ENCODE measurements at regions not wholly inside any gene's neighbourhood (a gene's known extent, or its start where the extent isn't known, plus 50 kb on each side); places are given as distances from the start of the nearest gene placed in this dataset.
"Not testable (repeated sequence)": the region's sequence is repeated elsewhere in the genome, so short reads cannot be mapped to it uniquely, and the experiment has no call there.

DNA sequence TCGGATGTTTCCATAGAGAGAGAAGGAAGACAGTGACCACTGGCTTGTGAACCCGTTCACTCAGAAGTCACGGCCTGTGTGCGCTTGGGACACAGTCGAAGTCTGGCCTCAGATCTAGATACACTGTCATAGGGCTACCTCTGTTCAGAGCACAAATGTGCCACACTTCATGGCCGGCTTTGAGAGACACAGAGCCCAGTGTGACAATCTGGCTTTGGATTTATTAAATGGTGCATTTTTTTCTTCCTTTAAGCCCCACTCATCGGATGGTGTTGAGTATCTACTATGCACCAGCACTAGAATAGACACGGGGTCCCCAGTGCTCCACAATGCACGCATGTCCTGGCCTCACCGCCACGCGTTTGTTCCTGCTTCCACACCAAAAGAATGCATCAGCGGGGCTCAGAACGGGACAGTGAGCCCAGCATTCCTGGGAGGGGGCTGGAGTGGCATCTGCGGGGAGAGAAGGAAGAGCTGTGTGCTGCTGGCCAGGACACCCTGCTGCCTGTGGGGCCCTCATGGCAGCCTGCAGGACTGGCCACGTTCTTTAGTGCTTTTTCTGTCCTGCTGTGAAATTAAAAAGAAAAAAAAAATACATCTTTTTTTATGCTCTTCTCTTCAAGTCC lies 738.9 kb upstream of the SALL3 start:
- DNase-seq, result no peak

DNA sequence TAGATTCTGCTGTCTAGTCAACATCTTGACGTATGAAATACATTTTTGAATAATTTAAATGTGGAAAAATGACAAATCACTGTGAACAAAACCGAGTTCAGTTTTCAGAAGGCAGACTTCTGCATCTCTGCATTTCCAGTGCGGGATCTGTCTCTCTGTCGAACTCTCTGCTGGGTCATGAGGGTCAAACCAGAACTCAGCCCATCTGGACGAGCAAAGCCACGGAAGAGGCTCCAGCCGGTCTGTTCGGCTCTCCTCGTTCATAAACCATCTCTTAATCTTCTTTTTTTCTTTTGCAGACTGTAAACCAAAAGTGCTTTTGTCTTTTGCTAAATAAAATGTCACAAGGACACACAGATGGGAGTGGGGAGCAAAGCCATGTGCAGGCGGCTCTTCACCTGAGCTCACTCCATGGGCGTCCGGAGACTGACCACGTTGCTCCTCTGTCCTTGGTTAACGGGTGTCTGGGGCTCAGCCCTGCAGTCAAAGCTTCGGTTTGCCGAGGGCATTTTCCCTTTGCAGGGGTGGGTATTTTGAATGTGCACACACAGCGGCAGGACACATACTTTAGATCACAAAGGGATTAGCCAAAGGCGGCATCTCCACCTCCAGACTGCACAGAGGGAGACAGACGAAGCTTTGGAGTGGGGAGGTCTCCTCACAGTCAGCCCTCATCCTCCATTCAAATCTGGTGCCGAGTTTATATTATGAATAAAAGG lies 737.9 kb upstream of the SALL3 start:
- DNase-seq, result no peak

DNA sequence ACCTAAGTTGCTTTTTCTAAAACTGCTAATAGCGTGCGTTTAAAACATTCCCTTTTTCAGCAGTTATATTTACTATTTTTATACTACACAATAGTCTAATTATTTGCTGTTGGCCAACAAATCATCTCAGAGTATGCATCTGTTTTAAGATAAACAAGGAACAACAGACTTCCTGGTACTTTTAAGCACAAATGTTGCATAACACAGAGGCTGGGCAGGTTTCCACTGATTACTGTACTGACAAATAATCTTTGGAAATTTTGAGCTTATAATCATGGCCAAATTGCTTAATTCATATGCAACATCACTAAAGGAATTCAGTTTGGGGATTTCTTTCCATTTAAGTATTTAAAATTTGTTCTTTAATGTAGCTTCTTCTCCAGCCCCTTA lies 737.4 kb upstream of the SALL3 start:
- DNase-seq, result no peak

DNA sequence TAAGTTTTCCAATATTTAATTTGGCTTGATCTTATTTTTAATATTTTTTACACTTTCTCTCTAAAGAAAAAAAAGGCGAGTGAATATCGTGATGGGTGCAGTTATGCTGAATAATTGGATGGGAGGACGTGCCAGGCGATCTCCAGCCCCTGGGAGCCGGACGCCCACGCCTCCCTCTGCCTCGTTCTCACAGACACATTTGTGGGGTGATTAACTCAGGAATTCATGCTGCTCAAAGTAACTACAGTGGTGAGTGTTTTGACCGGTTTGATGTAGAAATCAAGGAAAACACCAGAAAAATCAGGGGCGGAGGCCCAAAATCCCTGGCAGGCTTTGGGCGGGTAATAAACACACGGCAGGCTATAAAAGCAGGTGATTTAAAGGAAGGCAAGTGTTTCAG lies 736.8 kb upstream of the SALL3 start:
- DNase-seq, result no peak

DNA sequence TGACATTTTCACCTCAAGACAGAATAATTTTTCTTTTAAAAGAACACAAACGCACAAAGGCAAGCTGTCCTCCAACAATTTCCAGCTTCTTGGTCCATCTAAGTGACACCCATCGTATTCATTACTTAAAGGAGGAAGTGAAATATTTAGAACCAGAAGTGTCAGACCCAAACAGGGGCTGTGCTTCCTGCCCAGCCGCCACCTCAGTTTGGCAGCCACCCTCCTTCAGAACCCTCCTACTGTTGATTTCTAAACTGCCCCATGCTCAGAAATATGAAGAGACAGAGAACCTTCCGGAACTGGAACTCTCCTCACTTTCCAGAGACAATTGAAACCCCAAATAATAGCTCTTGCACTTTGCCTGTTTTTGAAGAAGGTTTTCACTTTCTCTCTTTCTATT lies 734.8 kb upstream of the SALL3 start:
- no peak for DNase-seq

DNA sequence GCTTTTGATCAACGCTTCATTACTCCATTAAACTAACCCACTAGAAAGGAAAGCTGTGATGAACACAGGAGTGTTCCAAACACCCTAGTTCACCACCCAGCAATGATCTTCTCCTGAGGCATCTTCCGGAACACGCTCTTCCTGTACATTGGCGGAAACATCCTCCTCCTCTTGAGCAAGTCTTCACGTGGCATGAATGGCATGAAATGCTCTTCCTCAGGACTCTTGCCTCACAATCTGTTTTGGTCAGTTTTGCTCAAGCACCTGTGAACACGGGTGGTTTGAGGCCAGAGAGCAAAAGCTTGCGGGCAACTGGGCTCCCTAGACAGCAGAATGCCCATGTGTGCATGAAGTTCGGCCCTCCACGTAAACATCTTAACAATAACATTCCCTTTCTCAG lies 734.2 kb upstream of the SALL3 start:
- no peak for DNase-seq

DNA sequence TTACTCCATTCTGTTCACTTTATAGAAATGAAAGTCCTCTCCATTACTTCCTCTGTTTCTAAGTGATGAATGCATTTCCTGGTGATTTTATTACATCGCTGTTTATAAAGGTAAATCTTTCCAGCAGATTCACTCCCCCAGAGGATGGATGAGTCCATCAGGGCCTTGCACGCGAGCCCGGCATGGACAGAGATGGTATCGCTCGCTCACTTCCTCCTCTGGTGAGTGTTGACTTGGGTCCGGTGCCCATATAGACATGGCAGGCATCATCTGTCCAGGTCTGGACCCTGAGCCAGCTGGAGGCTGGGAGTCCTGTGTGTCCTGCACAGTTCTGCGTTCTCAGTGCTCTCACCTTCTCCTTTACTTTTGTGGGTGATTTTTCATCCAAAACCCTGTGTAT lies 733.6 kb upstream of the SALL3 start:
- DNase-seq, result no peak

DNA sequence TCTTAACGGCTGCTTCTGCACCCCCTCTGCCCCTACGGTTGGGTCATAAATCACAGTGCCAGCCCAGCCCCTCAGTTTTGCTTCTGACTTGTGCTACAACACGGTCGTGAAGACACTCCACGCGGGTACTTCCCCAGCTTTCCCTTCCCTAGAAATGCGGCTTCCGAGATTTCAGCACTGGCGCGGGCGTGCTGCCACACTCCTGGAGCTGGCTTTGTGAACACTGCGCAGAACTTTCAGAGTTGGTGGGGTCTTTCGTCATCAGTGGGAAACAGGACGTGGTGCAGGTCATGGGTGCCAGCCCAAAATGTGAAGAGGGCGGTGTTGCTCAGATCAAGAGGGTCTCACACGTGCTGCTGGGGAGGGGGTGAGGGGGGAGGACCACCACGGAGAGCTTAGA lies 733.0 kb upstream of the SALL3 start:
- DNase-seq, result no peak

DNA sequence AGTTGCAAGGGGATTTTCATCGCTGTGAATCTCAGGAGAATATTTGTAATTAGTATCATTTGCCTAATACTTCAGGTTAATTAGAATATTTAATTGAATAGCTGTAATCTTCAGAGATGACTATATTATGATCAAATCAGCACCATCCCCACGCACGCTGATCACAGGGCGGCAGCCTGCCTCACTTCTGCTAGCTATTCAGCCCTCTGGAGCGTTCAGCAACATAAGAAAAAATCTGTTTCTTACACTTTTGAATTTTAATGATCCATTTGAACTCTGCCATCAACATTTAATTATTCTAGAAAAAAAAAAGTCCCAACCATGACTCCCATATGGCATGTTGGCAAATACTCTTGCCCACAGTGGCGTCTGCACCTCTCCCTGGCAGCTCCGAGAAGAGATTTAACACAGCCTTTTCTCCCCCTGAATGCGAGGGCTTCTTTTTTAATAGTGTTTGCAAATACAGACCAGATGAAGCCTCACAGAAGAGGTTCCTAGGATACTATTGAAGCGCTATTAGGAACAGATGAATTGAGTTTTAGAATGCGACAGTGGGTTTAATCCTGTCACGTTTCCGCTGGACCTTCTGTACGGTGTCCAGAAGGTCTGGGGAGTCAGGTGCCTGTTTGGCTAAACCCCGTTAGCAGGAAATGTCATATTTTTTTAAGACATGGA lies 731.9 kb upstream of the SALL3 start:
- peak; percentile 64 for DNase-seq

DNA sequence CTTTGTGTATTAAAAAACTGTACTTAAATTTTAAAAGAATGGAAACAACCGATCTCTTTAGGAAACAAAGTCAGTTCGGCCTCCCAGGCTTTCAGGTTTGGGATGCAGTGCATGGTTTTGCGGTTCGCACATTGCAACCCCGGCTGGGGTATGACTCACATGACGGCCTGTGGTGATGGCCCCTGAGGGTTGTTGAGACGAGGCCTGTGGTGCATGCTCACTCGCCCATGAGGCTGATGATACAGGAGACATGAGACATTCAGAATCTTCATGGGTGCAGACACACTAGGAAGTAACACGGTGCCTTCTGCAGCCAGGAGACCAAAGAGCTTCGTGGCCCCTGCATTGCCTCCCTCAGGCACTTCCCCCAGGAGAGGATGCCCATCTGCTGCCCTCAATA lies 724.6 kb upstream of the SALL3 start:
- no peak for DNase-seq

DNA sequence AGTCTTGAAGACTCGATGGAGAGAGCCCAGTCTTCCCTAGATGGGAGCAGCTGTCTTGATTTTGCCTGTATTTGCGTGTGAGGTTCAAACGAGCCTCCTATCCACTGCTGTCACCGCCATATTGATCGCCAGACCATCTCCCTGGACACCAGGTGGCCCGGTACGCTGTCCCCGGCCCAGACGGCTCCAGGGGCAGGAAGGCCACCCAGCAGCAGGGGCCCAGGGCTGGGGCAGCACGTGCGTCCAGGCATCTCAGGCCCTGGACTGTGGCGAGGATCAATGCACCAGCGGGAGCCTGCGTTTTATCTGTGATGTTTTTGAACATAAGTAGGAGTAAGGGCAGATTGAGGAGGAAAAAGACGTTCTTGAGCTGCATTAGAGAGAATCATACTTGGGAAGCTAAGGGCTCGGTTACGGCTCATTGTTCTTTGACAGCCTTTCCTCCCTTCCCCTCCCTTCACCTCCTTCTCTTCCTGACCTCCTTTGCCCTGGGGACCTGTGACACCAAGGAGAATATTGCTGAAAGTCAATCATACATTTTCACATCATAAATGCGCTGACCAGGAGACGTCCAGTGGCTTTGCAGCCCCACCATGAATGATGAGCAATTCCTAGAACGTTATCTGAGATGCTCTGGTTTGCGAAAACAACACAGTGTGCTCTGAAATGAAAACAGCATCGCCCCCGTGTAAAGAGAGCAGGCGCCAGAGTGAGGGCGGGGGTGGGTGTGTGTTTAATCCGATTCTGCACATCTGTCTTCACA lies 711.2 kb upstream of the SALL3 start:
- no peak for DNase-seq

DNA sequence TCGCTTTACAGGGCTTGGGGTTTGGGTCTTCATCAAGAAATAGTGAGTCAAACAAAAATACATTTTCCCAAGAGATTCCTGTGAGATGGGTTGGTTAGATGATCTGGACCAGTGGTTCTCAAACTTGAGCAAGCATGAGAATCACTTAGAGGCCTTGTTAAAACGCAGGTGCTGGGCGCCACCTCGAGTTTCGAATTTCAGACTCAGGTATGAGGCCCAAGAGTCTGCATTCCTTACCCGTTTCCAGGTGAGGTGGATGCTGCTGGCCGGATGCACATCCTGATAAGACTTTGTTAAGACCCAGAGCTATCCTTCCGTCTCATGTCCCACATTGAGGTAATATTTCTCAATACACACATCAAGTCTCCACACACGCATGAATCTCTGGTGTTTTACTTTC lies 707.8 kb upstream of the SALL3 start:
- DNase-seq, result no peak

DNA sequence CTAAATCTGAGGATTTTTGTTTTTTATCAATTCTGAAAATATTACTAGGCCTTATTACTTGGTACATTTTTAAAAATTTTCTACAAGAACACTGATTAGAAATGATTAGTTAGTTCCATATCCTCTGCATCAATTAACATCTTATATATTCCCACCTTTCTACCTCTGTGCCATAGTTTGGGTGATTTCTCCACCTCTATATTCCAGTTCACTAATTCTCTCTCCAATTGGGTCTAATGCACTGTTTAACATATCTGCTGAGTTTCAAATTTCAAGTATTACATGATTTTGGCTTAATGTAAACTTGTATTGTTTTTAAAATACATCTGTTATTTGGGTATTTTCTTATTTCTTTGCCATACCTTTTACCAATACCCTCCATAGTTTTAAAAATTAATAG lies 705.7 kb upstream of the SALL3 start:
- no peak for DNase-seq

DNA sequence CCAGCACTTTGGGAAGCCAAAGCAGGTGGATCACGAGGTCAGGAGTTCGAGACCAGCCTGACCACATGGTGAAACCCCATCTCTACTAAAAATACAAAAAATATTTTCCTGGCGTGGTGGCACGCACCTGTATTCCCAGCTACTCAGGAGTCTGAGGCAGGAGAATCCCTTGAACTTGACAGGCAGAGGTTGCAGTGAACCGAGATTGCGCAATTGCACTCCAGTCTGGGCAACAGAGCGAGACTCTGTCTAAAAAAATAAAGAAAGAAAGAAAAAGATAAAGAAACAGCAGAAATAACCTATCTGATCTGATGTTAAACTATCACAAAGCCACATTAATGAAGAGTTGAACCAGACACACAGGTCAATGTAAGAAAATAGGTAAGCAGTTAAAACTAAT lies 696.2 kb upstream of the SALL3 start:
- DNase-seq, result not testable (repeated sequence)

DNA sequence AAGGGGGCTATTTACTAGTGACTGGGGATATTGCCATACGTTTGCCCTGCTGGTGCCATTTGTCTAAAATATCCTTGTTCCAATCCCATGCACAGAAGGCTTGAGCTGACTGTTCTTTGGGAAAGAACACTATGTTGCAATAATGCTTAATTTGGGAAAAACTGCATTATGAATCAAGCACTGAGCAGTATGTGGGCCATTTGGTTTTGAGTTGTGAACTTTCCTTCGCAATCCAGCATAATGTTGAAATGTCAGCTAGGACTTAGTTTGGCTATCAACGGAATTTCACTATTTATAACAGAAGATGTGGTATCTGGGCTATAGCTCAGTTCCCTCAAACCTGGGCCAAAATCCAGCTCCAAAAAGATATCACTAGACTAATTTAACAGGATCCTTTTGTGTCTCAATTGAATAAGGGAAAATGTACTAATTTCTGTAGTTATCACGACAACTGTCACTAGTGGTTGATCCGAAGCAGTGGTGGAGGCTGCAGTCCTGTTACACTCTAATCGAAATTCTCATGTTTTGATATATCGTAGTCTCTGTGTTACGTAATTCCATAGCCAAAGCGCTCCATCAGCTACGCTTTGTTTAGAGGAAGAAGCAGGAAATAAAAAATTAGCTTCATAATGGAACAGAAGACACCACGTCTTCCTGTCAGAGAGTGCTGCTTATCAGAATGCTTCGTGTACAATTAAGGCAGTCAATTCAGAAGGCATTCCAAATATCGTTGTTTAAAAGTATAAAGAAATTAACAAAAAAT lies 686.8 kb upstream of the SALL3 start:
- no peak for DNase-seq

DNA sequence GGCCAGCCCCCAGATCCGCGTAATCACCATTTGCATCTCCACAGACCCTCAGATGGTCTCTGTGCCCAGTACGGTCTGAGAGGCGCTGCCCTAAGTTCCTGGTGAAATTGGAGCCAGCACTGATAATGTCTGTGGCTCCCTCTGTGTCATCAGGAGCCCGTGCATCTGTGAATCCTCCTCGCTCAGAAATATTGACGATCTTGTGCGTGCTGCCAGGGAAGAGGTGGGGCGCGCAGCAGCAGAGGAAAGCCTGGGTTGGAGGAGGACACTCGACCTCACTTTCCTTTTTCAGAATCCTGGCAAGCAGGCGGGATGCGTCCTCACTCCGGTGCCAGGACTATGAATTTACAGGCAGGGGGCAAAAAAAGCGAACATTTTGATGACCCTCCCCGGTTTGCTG lies 686.1 kb upstream of the SALL3 start:
- no peak for DNase-seq

DNA sequence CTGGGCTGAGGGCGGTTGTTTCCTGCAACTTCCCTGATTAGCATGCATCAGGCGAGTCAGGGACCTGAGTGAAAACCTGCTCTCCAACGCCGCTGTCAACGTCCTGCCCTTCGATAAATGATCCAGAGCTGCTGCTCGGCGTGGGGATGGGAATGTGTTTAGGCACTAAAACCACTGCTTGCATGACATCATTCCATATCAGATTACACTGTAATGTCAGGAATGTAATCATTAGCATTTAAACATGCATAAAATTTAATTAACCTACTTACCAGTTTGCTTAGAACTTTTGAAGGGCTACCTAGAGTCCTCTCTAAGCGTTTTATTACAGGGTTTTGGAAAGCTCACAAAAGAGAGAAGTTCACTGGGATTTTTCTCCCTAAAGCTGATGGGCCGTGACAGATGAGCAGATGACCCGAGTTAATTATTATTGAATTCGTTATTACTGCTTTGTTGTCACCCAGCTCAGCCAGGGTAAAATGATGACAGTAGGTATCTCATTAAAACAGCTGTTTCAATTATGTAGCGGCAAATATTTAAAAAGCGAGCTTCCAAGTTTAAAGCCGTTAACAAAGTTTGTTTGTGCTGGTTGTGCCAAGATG lies 685.6 kb upstream of the SALL3 start:
- no peak for DNase-seq

DNA sequence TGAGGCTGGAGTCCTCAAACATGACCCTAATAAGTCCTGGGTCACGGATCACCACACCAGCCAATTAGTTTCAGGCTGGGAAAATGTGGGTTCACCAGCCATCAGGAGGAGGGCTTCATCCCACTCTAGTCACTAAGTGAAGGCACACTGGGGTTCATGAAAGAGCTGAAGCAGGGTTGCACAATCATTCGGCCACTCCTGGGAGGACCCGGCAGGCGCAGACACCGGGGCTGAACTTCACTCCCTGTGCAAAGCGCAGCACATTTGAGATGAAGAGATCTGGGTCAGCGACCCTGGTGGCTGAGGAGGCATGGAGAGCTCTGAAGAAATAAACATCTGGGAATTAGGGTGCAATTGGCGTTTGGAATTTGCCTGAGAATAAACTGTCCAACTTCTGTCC lies 684.4 kb upstream of the SALL3 start:
- DNase-seq, result no peak

DNA sequence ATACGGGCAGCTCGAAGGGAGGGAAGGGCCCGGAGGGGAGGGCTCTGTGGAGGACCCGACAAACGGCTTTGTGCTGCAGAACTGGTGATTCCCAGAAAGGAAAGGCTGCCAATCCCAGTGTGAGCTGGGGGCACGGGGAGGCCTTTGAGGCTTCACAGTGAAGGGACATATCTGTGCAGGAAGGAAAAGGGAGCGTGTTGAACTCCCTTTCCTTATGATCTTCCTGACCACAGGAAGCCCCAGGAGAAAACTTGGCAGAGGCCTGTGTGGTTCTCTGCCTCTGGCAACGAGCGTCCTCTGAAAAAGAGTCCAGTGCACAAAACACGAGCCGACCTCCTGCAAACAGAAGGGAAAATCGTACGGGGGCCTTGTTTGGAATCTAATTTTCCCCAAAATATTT lies 683.5 kb upstream of the SALL3 start:
- no peak for DNase-seq

DNA sequence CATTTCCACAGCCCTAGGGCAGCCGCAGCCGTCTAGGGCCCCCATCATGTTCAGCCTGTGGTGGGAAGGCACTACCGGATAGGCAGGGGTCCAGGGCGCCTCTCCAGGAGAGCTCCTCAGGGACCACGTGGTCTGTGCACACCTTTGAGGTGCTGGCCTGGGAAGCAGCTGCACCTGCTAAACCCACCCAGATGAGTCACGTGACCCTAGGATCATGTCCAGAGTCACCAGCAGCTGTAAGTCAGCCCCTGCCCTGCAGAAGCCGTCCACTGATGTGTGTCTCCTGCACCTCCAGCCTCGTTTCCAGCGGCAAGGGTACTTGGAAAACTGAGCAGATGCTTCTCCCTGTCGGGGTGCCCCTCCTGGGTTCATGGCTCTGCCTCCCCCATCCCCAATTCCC lies 682.6 kb upstream of the SALL3 start:
- DNase-seq, result no peak

DNA sequence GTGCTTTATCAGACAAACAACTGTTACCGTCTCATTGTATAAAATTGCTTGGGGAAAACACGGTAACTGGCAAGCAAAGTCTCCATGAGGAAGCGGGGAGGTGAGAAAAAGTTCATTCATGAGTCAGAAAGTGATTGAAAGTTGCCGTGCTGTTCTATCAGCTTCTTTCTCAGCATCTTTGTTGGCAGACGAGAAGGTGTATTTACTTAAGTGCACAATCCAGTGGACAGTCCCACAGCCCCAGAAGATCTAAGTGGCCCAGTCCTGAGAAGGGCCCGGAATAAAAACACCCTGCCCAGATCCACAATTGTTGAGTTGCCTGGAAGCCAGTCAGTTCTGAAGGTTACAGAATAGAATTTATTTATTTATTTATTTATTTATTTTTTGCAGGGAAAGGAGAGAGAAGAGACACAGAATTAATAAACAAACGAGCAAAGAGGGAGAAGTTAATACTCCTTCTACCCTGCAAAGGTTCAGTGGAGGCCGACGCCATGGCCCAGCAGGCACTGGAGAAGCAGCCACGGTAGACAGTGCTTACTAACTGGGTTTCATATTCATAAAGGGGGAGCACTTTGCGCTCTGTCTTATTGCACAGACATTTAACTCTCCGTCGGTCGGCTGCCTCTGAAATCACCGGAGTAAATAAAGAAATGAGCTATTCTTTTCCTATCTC lies 676.0 kb upstream of the SALL3 start:
- DNase-seq, result no peak
